Uterus (tissue), 3 donors: ENCODE measurements at regions not wholly inside any gene's neighbourhood (a gene's known extent, or its start where the extent isn't known, plus 50 kb on each side); places are given as distances from the start of the nearest gene placed in this dataset.
"Not testable (repeated sequence)": the region's sequence is repeated elsewhere in the genome, so short reads cannot be mapped to it uniquely, and the experiment has no call there.

Experiments used
- DNase-seq, 2 donors: peaks; one replicate each; pipeline ENCODE4 v3.0.0-alpha.2; 2019 to 2020
- H3K27ac ChIP-seq, 2 donors: fragments of 200-600 bp; sonication (generic); 1 replicate in 1 of 2; 2 replicates in 1 of 2; pipeline ENCODE4 v1.5.1; 2016 to 2018
- H3K27me3 ChIP-seq, 2 donors: fragments of 200-600 bp; sonication (generic); one replicate each; pipeline ENCODE4 v1.5.1; 2018 to 2019; ENCODE audit warnings: control low read depth in 1 of 2
- H3K36me3 ChIP-seq, 2 donors: fragments of 200-600 bp; sonication (generic); one replicate each; pipeline ENCODE4 v1.5.1; 2019; ENCODE audit warnings: control low read depth in 1 of 2
- H3K4me1 ChIP-seq, 2 donors: fragments of 200-600 bp; sonication (generic); one replicate each; pipeline ENCODE4 v1.5.1; 2018 to 2019; ENCODE audit warnings: control low read depth in 1 of 2
- H3K4me3 ChIP-seq, 2 donors: fragments of 200-600 bp; sonication (generic); 1 replicate in 1 of 2; 2 replicates in 1 of 2; pipeline ENCODE4 v1.5.1; 2018 to 2019; ENCODE audit warnings: mild to moderate bottlenecking in 1 of 2
- H3K9me3 ChIP-seq, 2 donors: fragments of 200-600 bp; sonication (generic); one replicate each; pipeline ENCODE4 v1.5.1; 2019; ENCODE audit warnings: control low read depth in 1 of 2
- CTCF ChIP-seq, 4 experiments: fragments of 200-600 bp in 2 of 4; fragments of 450-650 bp in 2 of 4; sonication (generic) in 2 of 4; IDR thresholded peaks; one replicate each; pipeline ENCODE4 v1.5.1; 2016 to 2019; ENCODE audit warnings: antibody characterized with exemption in 4 of 4, mild to moderate bottlenecking in 2 of 4, moderate library complexity in 1 of 4
- POLR2A ChIP-seq, 2 donors: fragments of 450-650 bp; IDR thresholded peaks; one replicate each; pipeline ENCODE4 v1.6.1; 2016; ENCODE audit warnings: antibody characterized with exemption in 2 of 2, mild to moderate bottlenecking in 1 of 2, moderate library complexity in 1 of 2
- intact Hi-C: fragments of 100-400 bp; cut with DNase I; formaldehyde crosslinking; loops from one replicate; pipeline ENCODE4 v1.15.1; 2023; ENCODE audit warnings: low total_unique reads
- donor health status: DM: yes; HTN: yes; CAD: no.

- intact Hi-C loops, result no loop called here
- no peaks in the 10 kb centered on the region for H3K27me3 ChIP-seq
- no peak for DNase-seq
- TF ChIP-seq CTCF (IDR thresholded peaks at IDR 0.05) (no peak), POLR2A (IDR thresholded peaks at IDR 0.05) (no peak)
- no peak overlapping the region for H3K4me3 ChIP-seq
- H3K4me1 ChIP-seq, result no peaks in the 10 kb centered on the region
- H3K27ac ChIP-seq, result no peak overlapping the region
- no peaks in the 10 kb centered on the region for H3K36me3 ChIP-seq
- H3K9me3 ChIP-seq, result no peaks in the 10 kb centered on the region
Observed at GRCh38 chr10:23793577-23793976, 354.7 kb downstream of the OTUD1 start.

GRCh38 chr10:23797452-23797851, 358.6 kb downstream of the OTUD1 start:
- H3K4me3 ChIP-seq, H3K27me3 ChIP-seq, intact Hi-C loops, DNase-seq, H3K36me3 ChIP-seq, H3K27ac ChIP-seq, H3K4me1 ChIP-seq, H3K9me3 ChIP-seq: not testable (repeated sequence)

GRCh38 chr10:23804125-23804524, 365.2 kb downstream of the OTUD1 start:
- H3K27ac ChIP-seq, result no peak overlapping the region
- intact Hi-C loops, result no loop called here
- H3K36me3 ChIP-seq, result no peaks in the 10 kb centered on the region
- no peak for DNase-seq
- TF ChIP-seq POLR2A (IDR thresholded peaks at IDR 0.05) (no peak), CTCF (IDR thresholded peaks at IDR 0.05) (no peak)
- no peak overlapping the region for H3K4me3 ChIP-seq
- no peaks in the 10 kb centered on the region for H3K27me3 ChIP-seq
- H3K9me3 ChIP-seq, result no peaks in the 10 kb centered on the region
- no peaks in the 10 kb centered on the region for H3K4me1 ChIP-seq

GRCh38 chr10:23813687-23814086, 374.8 kb downstream of the OTUD1 start:
- TF ChIP-seq CTCF (IDR thresholded peaks at IDR 0.05) (no peak), POLR2A (IDR thresholded peaks at IDR 0.05) (no peak)
- intact Hi-C loops, result no loop called here
- Histone ChIP-seq H3K36me3 (no peaks in the 10 kb centered on the region), H3K27ac (no peak overlapping the region), H3K9me3 (no peaks in the 10 kb centered on the region), H3K4me3 (no peak overlapping the region), H3K27me3 (no peaks in the 10 kb centered on the region), H3K4me1 (no peaks in the 10 kb centered on the region)
- DNase-seq, result no peak

GRCh38 chr10:23818484-23818883, 379.6 kb downstream of the OTUD1 start:
- Histone ChIP-seq H3K36me3 (no peaks in the 10 kb centered on the region), H3K9me3 (no peaks in the 10 kb centered on the region), H3K4me3 (no peak overlapping the region), H3K27me3 (no peaks in the 10 kb centered on the region), H3K4me1 (no peaks in the 10 kb centered on the region), H3K27ac (no peak overlapping the region)
- DNase-seq, result no peak
- TF ChIP-seq CTCF (IDR thresholded peaks at IDR 0.05) (no peak), POLR2A (IDR thresholded peaks at IDR 0.05) (no peak)
- intact Hi-C loops, result no loop called here

GRCh38 chr10:23820792-23821191, 381.9 kb downstream of the OTUD1 start:
- Histone ChIP-seq H3K4me3 (no peak overlapping the region), H3K27ac (no peak overlapping the region), H3K27me3 (no peaks in the 10 kb centered on the region), H3K36me3 (no peaks in the 10 kb centered on the region), H3K9me3 (no peaks in the 10 kb centered on the region), H3K4me1 (no peaks in the 10 kb centered on the region)
- no peak for TF ChIP-seq POLR2A (IDR thresholded peaks at IDR 0.05)
- no peak for TF ChIP-seq CTCF (IDR thresholded peaks at IDR 0.05)
- intact Hi-C loops, result no loop called here
- no peak for DNase-seq
